H1 (cell line): ENCODE measurements at regions not wholly inside any gene's neighbourhood (a gene's known extent, or its start where the extent isn't known, plus 50 kb on each side); places are given as distances from the start of the nearest gene placed in this dataset.

Source experiments
- EGR1 ChIP-seq: IDR thresholded peaks from 2 replicates; pipeline ENCODE4 v1.6.1; 2011; ENCODE audit warnings: low read depth, low read length, borderline replicate concordance

DNA sequence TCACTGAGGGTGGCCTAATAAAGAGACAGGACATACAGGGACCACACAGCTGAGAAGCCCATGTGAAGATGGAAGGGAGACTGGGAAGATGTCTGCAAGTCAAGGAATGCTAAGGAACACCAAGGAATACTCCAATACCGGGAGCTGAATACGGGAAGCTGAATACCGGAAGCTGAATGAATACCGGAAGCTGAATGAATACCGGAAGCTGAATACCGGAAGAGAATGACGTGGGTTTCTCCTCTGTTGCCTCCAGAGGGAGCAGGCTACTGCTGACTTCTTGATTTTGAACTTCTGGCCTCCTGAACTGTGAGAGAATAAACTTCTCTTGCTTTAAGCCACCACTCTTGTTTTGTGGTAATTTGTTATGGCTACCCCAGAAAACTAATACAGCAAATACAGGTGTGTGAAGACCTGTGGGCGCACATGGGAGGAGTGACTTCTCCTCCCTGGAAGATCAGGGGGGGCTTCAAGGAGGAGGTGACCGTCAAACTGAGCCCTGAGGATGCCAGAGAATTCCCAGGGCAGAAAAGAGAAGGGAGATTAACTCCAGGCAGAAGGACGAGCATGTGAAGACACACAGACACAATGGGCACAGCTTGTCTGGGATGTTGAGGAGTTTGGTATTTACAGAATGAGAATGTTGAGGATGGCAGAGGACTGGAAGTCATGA is 259.9 kb downstream of the IRF8 start (continued):
- no peak for TF ChIP-seq EGR1
